ENCODE measurements at regions not wholly inside any gene's neighbourhood (a gene's known extent, or its start where the extent isn't known, plus 50 kb on each side); places are given as distances from the start of the nearest gene placed in this dataset.

DNA sequence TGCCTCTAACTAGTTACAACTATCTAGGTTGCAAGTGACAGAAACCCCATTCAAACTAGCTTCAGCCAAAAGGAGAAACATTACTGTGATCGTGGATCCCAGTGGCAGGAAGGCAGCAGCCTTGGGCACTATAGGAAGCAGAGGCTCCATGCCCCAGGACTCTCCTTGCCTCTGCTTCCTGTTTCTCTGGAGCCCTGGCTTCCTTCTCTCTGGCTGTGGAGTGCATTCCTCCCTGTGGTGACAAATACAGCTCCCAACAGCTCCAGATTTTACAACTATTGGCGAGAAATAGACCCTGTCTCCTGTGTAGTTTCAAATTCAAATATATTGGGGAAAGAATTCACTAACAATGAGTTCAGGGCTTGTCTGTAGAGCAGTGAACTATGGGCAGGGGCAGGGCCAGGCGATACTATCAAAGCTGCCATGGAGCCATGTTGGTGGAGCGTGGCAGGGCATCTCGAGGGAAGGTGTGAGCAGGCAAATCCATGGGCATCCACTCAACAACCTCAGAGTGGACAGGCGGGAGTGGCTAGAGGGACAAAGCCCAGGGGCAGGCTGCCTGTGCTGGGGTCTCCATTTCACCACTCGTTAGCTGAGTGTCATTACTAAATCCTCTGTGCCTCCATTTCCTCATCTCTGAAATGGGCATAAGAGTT, 189.5 kb downstream of the ERCC6L2 start:
- Histone ChIP-seq H3K36me3 (ENCODE audit: insufficient read depth, low read length) (no peaks in the 10 kb centered on the region), H2AFZ (ENCODE audit: low read depth, low read length) (no peak overlapping the region), H3K79me2 (replicated peaks; ENCODE audit: insufficient read depth, low read length) (no peaks in the 10 kb centered on the region), H3K27me3 (ENCODE audit: insufficient read depth, low read depth, low read length) (no peaks in the 10 kb centered on the region), H3K9ac (ENCODE audit: low read length) (no peak overlapping the region), H3K9me3 (ENCODE audit: low read length) (no peaks in the 10 kb centered on the region), H3F3A (ENCODE audit: insufficient read depth, low read length, poor library complexity, severe bottlenecking) (no peaks in the 10 kb centered on the region), H4K20me1 (ENCODE audit: insufficient read depth) (no peaks in the 10 kb centered on the region), H3K4me2 (ENCODE audit: low read length) (no peak overlapping the region), H3K9me2 (ENCODE audit: insufficient read depth, low read length) (no peaks in the 10 kb centered on the region), H3K27ac (ENCODE audit: low read length) (no peak overlapping the region), H3K4me3 (ENCODE audit: low read length) (no peak overlapping the region)
- no peak for TF ChIP-seq EP300 (conservative IDR thresholded peaks at IDR 0.05; ENCODE audit: poor library complexity, severe bottlenecking)
- no peak for TF ChIP-seq RAD21 (conservative IDR thresholded peaks at IDR 0.05)
- no peak for TF ChIP-seq CTCF (IDR thresholded peaks at IDR 0.05; ENCODE audit: poor library complexity, severe bottlenecking)
- TF ChIP-seq EZH2 (IDR thresholded peaks at IDR 0.05; ENCODE audit: borderline replicate concordance, insufficient read depth, low read length, poor library complexity, severe bottlenecking): no peak
- no peak for TF ChIP-seq TAF1 (IDR thresholded peaks at IDR 0.05; ENCODE audit: low read depth)
- TF ChIP-seq MXI1 (conservative IDR thresholded peaks at IDR 0.05; ENCODE audit: poor library complexity, severe bottlenecking): no peak

GRCh38 chr9:96062854-96063253, 187.4 kb downstream of the ERCC6L2 start:
- H4K20me1 ChIP-seq (ENCODE audit: insufficient read depth): no peaks in the 10 kb centered on the region
- H3K9me3 ChIP-seq (ENCODE audit: low read length): no peaks in the 10 kb centered on the region
- no peak overlapping the region for H2AFZ ChIP-seq (ENCODE audit: low read depth, low read length)
- TF ChIP-seq SMC3 (conservative IDR thresholded peaks at IDR 0.05; ENCODE audit: poor library complexity) (no peak), RAD21 (conservative IDR thresholded peaks at IDR 0.05) (no peak), MXI1 (conservative IDR thresholded peaks at IDR 0.05; ENCODE audit: poor library complexity, severe bottlenecking) (no peak), CTCF (IDR thresholded peaks at IDR 0.05; ENCODE audit: poor library complexity, severe bottlenecking) (no peak), REST (IDR thresholded peaks at IDR 0.05; ENCODE audit: borderline replicate concordance) (no peak), POLR2AphosphoS5 (IDR thresholded peaks at IDR 0.05) (no peak), TAF1 (IDR thresholded peaks at IDR 0.05; ENCODE audit: low read depth) (no peak)
- no peaks in the 10 kb centered on the region for H3K9me2 ChIP-seq (ENCODE audit: insufficient read depth, low read length)
- no peaks in the 10 kb centered on the region for H3K27me3 ChIP-seq (ENCODE audit: insufficient read depth, low read depth, low read length)
- no peak overlapping the region for H3K9ac ChIP-seq (ENCODE audit: low read length)
- H3K27ac ChIP-seq (ENCODE audit: low read length): no peak overlapping the region
- no peaks in the 10 kb centered on the region for H3K36me3 ChIP-seq (ENCODE audit: insufficient read depth, low read length)
- H3F3A ChIP-seq (ENCODE audit: insufficient read depth, low read length, poor library complexity, severe bottlenecking): no peaks in the 10 kb centered on the region
- H3K4me3 ChIP-seq (ENCODE audit: low read length): no peak overlapping the region
- no peaks in the 10 kb centered on the region for H3K79me2 ChIP-seq (replicated peaks; ENCODE audit: insufficient read depth, low read length)
- no peak overlapping the region for H3K4me2 ChIP-seq (ENCODE audit: low read length)

Data from neural cell (in vitro differentiated cells).